Right atrium auricular region (tissue), 2 donors: ENCODE measurements at regions not wholly inside any gene's neighbourhood (a gene's known extent, or its start where the extent isn't known, plus 50 kb on each side); places are given as distances from the start of the nearest gene placed in this dataset.

Experiments
- DNase-seq: peaks from one replicate; pipeline ENCODE4 v3.0.0-alpha.2; 2019; ENCODE audit warnings: low spot score
- H3K27ac ChIP-seq, 2 donors: fragments of 200-600 bp; sonication (generic); 1 replicate in 1 of 2; 2 replicates in 1 of 2; pipeline ENCODE4 v1.5.1; 2016 to 2019
- H3K27me3 ChIP-seq, 2 donors: fragments of 200-600 bp; sonication (generic); one replicate each; pipeline versions ENCODE4 v1.5.1 to v1.6.0; 2017 to 2019
- H3K36me3 ChIP-seq: fragments of 200-600 bp; sonication (generic); one replicate; pipeline ENCODE4 v1.5.1; 2016
- H3K4me1 ChIP-seq, 2 donors: fragments of 200-600 bp; sonication (generic); one replicate each; pipeline versions ENCODE4 v1.5.1 to v1.6.0; 2017 to 2019
- H3K4me3 ChIP-seq, 2 donors: fragments of 200-600 bp; sonication (generic); 1 replicate in 1 of 2; 2 replicates in 1 of 2; pipeline ENCODE4 v1.5.1; 2017 to 2019; ENCODE audit warnings: mild to moderate bottlenecking in 1 of 2, moderate library complexity in 1 of 2
- H3K9me3 ChIP-seq, 2 donors: fragments of 200-600 bp; sonication (generic); one replicate each; pipeline ENCODE4 v1.5.1; 2019
- CTCF ChIP-seq, 2 donors: fragments of 200-600 bp; sonication (generic); IDR thresholded peaks; one replicate each; pipeline ENCODE4 v1.5.1; 2019; ENCODE audit warnings: antibody characterized with exemption in 2 of 2

- no peak for TF ChIP-seq CTCF (IDR thresholded peaks at IDR 0.05)
- H3K27me3 ChIP-seq: no peaks in the 10 kb centered on the region
Observed at GRCh38 chr2:41686156-41686555, 361.7 kb upstream of the PKDCC start.

GRCh38 chr2:41691561-41691960 is 356.3 kb upstream of the PKDCC start:
- no peaks in the 10 kb centered on the region for H3K36me3 ChIP-seq
- H3K9me3 ChIP-seq: no peaks in the 10 kb centered on the region
- no peaks in the 10 kb centered on the region for H3K27me3 ChIP-seq
- DNase-seq: no peak
- H3K4me3 ChIP-seq: no peak overlapping the region
- no peak for TF ChIP-seq CTCF (IDR thresholded peaks at IDR 0.05)
- no peaks in the 10 kb centered on the region for H3K4me1 ChIP-seq
- H3K27ac ChIP-seq: no peak overlapping the region

More at GRCh38 chr2:41686156-41686555, 361.7 kb upstream of the PKDCC start:
- no peaks in the 10 kb centered on the region for H3K36me3 ChIP-seq
- no peak overlapping the region for H3K27ac ChIP-seq
- H3K4me3 ChIP-seq: no peak overlapping the region
- no peaks in the 10 kb centered on the region for H3K9me3 ChIP-seq
- no peaks in the 10 kb centered on the region for H3K4me1 ChIP-seq
- DNase-seq: no peak

GRCh38 chr2:41694536-41695049 is 353.2 kb upstream of the PKDCC start:
- Histone ChIP-seq H3K27me3 (no peaks in the 10 kb centered on the region), H3K4me1 (no peaks in the 10 kb centered on the region), H3K36me3 (no peaks in the 10 kb centered on the region), H3K4me3 (no peak overlapping the region), H3K27ac (no peak overlapping the region), H3K9me3 (no peaks in the 10 kb centered on the region)
- TF ChIP-seq CTCF (IDR thresholded peaks at IDR 0.05): no peak
- DNase-seq: no peak

GRCh38 chr2:41695198-41696113 is 352.4 kb upstream of the PKDCC start:
- no peaks in the 10 kb centered on the region for H3K27me3 ChIP-seq
- H3K27ac ChIP-seq: no peak overlapping the region
- no peaks in the 10 kb centered on the region for H3K36me3 ChIP-seq
- TF ChIP-seq CTCF (IDR thresholded peaks at IDR 0.05): no peak
- H3K4me3 ChIP-seq: no peak overlapping the region
- H3K9me3 ChIP-seq: no peaks in the 10 kb centered on the region
- no peak for DNase-seq
- H3K4me1 ChIP-seq: no peaks in the 10 kb centered on the region

GRCh38 chr2:41697389-41697788 is 350.4 kb upstream of the PKDCC start:
- Histone ChIP-seq H3K9me3 (no peaks in the 10 kb centered on the region), H3K4me3 (no peak overlapping the region), H3K27ac (no peak overlapping the region), H3K4me1 (no peaks in the 10 kb centered on the region), H3K36me3 (no peaks in the 10 kb centered on the region), H3K27me3 (no peaks in the 10 kb centered on the region)
- no peak for TF ChIP-seq CTCF (IDR thresholded peaks at IDR 0.05)
- no peak for DNase-seq
